ENCODE measurements at regions not wholly inside any gene's neighbourhood (a gene's known extent, or its start where the extent isn't known, plus 50 kb on each side); places are given as distances from the start of the nearest gene placed in this dataset.

DNA sequence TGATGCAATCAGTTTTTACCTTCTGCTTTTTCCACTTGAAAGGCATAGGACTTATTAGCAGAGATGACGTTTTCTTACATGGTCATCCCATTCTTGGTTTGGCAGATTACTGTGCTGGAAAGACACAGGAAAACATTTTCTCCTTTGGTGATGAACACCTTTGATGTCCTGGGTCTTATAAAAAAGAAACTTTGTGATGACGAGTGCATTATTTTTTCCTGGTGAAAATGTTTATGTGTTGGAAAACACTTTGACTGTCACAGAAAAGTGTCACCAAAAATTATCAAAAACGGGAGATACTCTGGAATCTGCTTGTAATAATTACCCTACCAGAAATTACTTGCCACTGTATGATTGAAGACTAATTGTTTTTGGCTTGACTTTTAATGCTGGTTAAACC lies 2020.9 kb downstream of the MAT2B start:
- no peak overlapping the region for H3K4me3 ChIP-seq (ENCODE audit: insufficient read depth, low read length)
- H3K36me3 ChIP-seq (ENCODE audit: insufficient read depth, low read length) = no peaks in the 10 kb centered on the region
- TF ChIP-seq, protein P1, sequence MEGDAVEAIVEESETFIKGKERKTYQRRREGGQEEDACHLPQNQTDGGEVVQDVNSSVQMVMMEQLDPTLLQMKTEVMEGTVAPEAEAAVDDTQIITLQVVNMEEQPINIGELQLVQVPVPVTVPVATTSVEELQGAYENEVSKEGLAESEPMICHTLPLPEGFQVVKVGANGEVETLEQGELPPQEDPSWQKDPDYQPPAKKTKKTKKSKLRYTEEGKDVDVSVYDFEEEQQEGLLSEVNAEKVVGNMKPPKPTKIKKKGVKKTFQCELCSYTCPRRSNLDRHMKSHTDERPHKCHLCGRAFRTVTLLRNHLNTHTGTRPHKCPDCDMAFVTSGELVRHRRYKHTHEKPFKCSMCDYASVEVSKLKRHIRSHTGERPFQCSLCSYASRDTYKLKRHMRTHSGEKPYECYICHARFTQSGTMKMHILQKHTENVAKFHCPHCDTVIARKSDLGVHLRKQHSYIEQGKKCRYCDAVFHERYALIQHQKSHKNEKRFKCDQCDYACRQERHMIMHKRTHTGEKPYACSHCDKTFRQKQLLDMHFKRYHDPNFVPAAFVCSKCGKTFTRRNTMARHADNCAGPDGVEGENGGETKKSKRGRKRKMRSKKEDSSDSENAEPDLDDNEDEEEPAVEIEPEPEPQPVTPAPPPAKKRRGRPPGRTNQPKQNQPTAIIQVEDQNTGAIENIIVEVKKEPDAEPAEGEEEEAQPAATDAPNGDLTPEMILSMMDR (IDR thresholded peaks at IDR 0.05; ENCODE audit: extremely low read depth, low read depth, low read length) = no peak
- no peaks in the 10 kb centered on the region for H4K20me1 ChIP-seq (ENCODE audit: insufficient read depth, low read length)
- no peaks in the 10 kb centered on the region for H3K79me2 ChIP-seq (ENCODE audit: insufficient read depth, low read length)
- no peaks in the 10 kb centered on the region for H3K27me3 ChIP-seq (ENCODE audit: insufficient read depth, low read length)
- no peak overlapping the region for H2AFZ ChIP-seq (ENCODE audit: low read length)
- no peak for DNase-seq (ENCODE audit: insufficient read length, low spot score, missing footprints)
- H3K4me1 ChIP-seq (ENCODE audit: insufficient read depth, low read length) = no peaks in the 10 kb centered on the region
- peaks cover 5% of the 10 kb centered on the region for H3K9me3 ChIP-seq (ENCODE audit: low read depth, low read length)
- no peak overlapping the region for H3K4me2 ChIP-seq (ENCODE audit: insufficient read depth, low read length)
- H3K27ac ChIP-seq (ENCODE audit: low read depth, low read length) = no peak overlapping the region

DNA sequence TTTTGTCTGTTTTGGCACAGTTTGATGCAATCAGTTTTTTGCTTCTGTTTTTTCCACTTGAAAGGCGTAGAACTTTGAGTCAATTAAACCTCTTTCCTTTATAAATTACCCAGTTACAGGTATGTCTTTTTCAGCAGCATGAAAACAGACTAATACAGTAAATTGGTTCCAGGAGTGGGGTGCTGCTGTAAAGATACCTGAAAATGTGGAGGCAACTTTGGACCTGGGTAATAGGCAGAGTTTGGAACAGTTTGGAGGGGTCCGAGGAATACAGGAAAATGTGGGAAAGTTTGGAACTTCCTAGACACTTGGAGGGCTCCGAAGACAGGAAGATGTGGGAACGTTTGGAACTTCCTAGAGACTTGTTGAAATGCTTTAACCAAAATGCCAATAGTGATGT lies 2022.2 kb downstream of the MAT2B start:
- Histone ChIP-seq H3K4me1 (ENCODE audit: insufficient read depth, low read length) (no peaks in the 10 kb centered on the region), H3K4me2 (ENCODE audit: insufficient read depth, low read length) (no peak overlapping the region), H3K27ac (ENCODE audit: low read depth, low read length) (no peak overlapping the region), H3K9me3 (ENCODE audit: low read depth, low read length) (peaks cover 4% of the 10 kb centered on the region), H3K27me3 (ENCODE audit: insufficient read depth, low read length) (no peaks in the 10 kb centered on the region), H3K36me3 (ENCODE audit: insufficient read depth, low read length) (no peaks in the 10 kb centered on the region), H3K79me2 (ENCODE audit: insufficient read depth, low read length) (no peaks in the 10 kb centered on the region), H3K4me3 (ENCODE audit: insufficient read depth, low read length) (no peak overlapping the region), H2AFZ (ENCODE audit: low read length) (no peak overlapping the region), H4K20me1 (ENCODE audit: insufficient read depth, low read length) (no peaks in the 10 kb centered on the region)
- TF ChIP-seq, protein P1 (IDR thresholded peaks at IDR 0.05; ENCODE audit: extremely low read depth, low read depth, low read length) = no peak
- DNase-seq (ENCODE audit: insufficient read length, low spot score, missing footprints) = no peak

DNA sequence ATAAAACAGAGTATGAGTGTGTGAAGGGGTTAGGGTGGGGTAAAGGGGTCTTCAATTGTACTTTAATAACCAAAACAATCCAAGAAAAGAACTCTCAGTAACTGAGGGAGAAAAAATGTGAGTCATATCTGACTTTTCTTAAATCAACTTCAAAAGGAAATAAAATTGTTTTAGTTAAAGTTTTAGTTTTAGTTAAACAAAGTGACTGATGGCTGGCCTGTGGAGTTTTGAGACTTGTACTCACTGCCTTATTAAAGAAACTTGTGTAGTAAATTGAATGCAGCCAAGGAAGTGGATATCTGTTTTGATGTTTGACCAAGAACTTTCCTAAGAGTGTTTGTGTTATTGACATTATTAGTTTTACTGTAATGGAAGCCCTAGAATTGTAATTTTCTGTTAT lies 2032.6 kb downstream of the MAT2B start:
- Histone ChIP-seq H3K4me1 (ENCODE audit: insufficient read depth, low read length) (no peaks in the 10 kb centered on the region), H3K36me3 (ENCODE audit: insufficient read depth, low read length) (no peaks in the 10 kb centered on the region), H3K27ac (ENCODE audit: low read depth, low read length) (no peak overlapping the region), H3K4me2 (ENCODE audit: insufficient read depth, low read length) (no peak overlapping the region), H4K20me1 (ENCODE audit: insufficient read depth, low read length) (no peaks in the 10 kb centered on the region), H3K9me3 (ENCODE audit: low read depth, low read length) (no peaks in the 10 kb centered on the region), H2AFZ (ENCODE audit: low read length) (no peak overlapping the region), H3K27me3 (ENCODE audit: insufficient read depth, low read length) (no peaks in the 10 kb centered on the region), H3K79me2 (ENCODE audit: insufficient read depth, low read length) (no peaks in the 10 kb centered on the region), H3K4me3 (ENCODE audit: insufficient read depth, low read length) (no peak overlapping the region)
- no peak for DNase-seq (ENCODE audit: insufficient read length, low spot score, missing footprints)
- TF ChIP-seq, protein P1 (IDR thresholded peaks at IDR 0.05; ENCODE audit: extremely low read depth, low read depth, low read length) = no peak

DNA sequence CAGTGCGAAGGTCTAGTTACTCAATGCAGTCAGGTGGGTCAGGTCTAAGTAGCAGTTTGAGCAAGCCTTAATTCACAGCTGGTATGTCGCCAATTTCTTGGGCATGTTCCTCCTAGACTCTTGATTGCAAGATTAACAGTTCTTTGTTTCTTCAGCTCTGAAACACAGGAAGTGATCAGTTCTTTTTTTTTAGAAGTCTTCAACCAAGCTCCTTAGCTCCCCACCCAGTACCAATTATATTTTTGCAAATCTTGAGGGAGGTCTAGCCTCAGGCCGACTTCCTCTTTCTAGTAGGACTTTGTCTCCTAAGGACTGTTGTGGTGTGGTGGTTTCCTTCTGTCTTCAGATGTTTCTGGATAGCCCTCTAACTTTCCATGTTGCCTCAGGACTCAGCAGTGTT lies 2054.2 kb downstream of the MAT2B start:
- H4K20me1 ChIP-seq (ENCODE audit: insufficient read depth, low read length) = no peaks in the 10 kb centered on the region
- no peak overlapping the region for H3K4me3 ChIP-seq (ENCODE audit: insufficient read depth, low read length)
- no peak overlapping the region for H3K27ac ChIP-seq (ENCODE audit: low read depth, low read length)
- no peaks in the 10 kb centered on the region for H3K4me1 ChIP-seq (ENCODE audit: insufficient read depth, low read length)
- no peak overlapping the region for H3K4me2 ChIP-seq (ENCODE audit: insufficient read depth, low read length)
- no peaks in the 10 kb centered on the region for H3K27me3 ChIP-seq (ENCODE audit: insufficient read depth, low read length)
- no peaks in the 10 kb centered on the region for H3K9me3 ChIP-seq (ENCODE audit: low read depth, low read length)
- TF ChIP-seq, protein P1 (IDR thresholded peaks at IDR 0.05; ENCODE audit: extremely low read depth, low read depth, low read length) = no peak
- H3K36me3 ChIP-seq (ENCODE audit: insufficient read depth, low read length) = no peaks in the 10 kb centered on the region
- no peaks in the 10 kb centered on the region for H3K79me2 ChIP-seq (ENCODE audit: insufficient read depth, low read length)
- no peak overlapping the region for H2AFZ ChIP-seq (ENCODE audit: low read length)
- DNase-seq (ENCODE audit: insufficient read length, low spot score, missing footprints) = no peak
